ENCODE measurements at regions not wholly inside any gene's neighbourhood (a gene's known extent, or its start where the extent isn't known, plus 50 kb on each side); places are given as distances from the start of the nearest gene placed in this dataset.
"Not testable (repeated sequence)": the region's sequence is repeated elsewhere in the genome, so short reads cannot be mapped to it uniquely, and the experiment has no call there.

DNA sequence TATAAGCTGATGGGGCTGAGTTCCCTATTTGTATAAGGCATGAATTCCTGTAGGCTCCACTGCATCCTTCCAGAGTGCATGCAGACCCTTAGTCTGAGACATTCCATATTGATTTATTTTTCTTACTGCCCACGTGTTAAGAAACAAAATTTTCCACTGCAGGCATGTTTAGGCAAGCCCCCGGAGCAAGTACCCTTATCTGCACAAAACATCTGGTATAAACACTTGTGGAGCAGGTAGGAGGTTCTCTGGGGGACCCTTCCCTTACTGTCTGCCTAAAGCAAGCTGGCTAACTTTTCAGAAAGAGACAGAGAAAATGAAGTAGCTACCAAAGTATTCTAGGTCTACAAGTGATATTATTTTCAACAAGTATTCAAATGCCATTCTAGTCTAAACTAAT is 571.0 kb upstream of the TPTE start:
- DNase-seq, result not testable (repeated sequence)

DNA sequence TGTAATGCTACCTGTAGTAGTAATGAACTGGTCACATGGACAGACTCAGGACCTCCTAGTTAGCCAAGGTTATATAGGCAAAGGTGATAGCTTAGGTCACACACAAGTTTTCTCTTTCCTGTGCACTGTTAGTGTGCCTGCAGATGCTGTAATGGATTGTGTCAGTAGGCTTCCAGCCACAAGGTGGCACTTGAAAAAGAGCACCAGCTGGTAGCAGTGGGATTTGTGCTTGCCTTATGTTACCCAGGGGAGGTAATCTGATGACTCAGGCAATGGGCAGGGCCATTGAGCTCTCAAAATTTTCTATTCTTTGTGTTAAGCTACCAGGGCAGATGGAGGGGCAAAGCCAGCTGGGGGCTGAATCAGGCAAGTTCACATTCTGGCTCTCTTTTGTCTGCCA is 562.6 kb upstream of the TPTE start:
- not testable (repeated sequence) for DNase-seq

DNA sequence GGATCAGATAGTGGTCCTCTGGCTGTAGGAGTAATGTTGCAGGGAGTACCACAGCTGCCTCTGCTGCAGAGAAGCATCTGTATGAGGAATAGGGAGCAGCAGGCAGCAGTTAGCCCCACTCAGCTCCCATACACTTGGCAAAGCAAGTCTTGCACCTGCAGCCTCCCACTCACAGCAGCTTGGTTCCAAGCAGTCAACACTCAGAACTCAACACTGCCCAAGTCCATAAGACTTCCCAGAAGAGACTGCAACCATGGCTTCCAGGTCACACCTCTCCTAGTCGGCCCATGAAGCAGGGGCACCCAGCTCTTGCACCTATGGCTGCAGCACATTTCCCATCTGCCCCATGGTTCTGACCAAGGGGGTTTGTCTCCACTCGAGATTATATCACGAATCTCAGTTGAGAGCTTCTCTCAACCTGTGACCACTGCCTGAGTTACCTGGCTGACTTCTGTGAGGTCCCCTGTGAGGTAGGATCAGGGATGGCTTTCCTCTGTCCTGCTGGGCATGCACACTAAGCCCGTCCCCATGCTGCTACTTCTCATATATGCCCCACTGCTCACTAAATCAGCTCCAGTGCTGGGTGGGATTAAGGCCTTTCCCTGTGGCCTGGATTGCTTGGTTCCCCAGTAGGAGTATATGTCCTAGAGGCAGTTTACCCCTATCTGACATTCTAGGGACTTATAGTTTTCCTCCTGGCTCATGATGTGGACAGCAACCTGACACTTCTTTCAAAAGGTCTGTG is 562.0 kb upstream of the TPTE start:
- DNase-seq, result not testable (repeated sequence)

DNA sequence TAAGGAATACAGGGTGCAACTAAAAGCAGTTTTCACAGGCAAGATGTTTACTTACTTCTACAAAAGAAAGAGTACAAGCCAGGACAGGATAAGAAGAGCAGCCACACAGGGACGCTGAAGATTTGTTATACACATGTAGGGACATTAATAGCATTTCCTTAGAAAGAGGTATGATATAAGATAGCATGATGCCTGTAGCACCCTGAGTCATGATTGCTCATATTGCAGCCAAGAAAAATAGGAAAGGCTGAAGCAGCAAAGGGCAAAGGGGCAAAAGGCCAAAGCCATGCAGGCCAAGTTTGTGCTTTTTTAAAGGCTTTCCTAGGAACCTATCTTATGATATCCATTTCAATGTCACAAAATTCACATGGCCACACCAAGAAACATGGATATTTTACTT is 552.0 kb upstream of the TPTE start:
- not testable (repeated sequence) for DNase-seq

DNA sequence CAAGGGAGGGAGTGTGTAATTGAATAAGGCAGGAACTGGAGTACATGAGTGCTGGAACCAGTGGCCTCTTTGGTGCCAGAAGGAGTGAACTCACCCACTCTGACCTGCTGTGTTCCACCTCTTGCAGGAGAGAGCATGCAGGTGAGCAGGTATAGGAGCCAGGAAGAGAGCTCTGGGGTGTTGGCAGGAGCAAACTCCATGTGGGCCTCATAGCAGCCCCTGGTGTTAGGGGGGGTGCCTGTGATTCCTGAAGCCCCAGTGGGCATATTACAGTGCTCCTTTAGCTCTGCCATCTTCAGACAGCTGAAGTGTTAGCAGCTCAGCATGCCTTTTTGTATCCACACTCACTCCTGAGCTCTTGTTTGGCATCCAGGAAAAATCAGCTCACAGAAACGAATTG is 549.4 kb upstream of the TPTE start:
- not testable (repeated sequence) for DNase-seq

DNA sequence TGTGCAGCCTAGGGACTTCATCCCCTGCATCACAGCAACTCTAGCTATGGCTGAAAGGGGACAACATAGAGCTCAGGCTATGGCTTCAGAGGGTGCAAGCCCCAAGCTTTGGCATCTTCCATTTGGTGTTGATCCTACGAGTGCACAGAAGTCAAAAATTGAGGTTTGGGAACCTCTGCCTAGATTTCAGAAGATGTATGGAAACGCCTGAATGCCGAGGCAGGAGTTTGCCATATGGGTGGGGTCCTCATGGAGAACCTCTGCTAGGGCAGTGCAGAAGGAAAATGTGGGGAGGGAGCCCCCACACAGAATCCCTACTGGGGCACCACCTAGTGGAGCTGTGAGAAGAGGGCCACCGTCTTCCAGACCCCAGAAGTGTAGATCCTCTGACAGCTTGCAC is 543.0 kb upstream of the TPTE start:
- DNase-seq, result not testable (repeated sequence)

DNA sequence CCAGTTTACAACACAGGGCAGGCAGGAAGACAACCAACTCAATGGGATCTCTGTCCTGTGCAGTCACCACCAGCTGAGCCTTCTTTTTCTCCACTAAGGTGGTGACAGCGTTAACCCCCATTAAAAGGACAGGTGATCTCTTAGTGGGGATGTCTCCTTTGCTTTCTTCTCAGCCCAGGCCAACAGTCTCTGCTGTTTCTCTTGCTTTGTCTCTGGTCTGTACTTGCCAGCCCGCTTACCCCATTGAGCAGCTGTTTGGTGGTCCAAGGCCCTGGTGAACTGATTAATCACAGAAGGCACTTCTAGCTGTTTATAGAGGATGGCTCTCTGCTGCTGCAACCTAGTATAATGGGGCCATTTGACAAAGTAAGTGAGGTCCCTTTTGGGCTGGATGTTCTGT is 523.9 kb upstream of the TPTE start:
- not testable (repeated sequence) for DNase-seq

DNA sequence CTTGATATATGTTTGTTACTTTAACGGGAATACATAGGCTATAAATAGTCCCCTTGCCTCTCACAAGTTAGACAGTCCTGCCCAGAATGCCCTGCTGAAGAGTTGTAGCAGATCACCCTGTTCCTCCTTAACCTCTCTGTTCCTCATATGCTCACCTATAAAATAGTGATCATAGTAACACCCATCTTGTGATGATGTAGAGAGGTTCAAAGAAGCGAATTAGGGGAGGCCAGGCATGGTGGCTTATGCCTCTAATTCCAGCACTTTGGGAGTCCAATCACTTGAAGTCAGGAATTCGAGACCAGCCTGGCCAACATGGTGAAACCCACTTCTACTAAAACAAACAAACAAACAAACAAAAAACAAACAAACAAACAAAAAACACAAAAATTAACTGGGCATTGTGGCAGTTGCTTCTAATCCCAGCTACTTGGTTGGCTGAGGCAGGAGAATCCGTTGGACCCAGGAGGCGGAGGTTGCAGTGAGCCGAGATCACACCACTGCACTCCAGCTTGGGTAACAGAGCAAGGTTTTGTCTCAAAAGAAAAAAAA is 518.5 kb upstream of the TPTE start:
- not testable (repeated sequence) for DNase-seq

DNA sequence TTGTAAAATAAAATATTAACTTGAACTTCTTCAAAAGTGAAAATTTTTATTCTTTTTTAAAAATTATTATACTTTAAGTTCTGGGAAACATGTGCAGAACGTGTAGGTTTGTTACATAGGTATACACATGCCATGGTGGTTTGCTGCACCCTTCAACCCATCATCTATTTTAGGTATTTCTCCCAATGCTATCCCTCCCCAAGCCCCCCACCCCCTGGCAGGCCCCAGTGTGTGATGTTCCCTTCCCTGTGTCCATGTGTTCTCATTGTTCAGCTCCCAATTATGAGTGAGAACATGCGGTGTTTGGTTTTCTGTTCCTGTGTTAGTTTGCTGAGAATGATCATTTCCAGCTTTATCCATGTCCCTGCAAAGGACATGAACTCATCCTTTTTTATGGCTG is 515.6 kb upstream of the TPTE start:
- not testable (repeated sequence) for DNase-seq

DNA sequence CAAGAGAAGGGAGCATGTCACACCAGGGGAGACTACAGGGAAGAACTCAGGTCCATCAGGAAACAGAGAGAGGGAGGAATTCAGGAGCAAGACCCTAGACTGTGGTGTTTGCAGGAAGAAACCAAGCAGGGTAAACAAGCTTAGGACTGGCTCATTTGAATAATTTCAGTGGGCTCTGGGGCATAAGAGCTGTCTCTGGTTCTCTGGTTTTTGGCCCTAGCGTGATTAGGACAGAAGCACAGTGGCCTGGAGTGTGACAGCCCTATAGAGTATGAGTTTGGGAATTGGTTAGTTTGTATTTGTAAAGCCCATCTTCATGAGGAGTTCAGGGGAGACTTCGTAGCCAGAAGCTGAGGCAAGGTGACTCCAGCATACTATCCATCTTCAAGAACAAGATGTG is 504.4 kb upstream of the TPTE start:
- DNase-seq, result not testable (repeated sequence)

DNA sequence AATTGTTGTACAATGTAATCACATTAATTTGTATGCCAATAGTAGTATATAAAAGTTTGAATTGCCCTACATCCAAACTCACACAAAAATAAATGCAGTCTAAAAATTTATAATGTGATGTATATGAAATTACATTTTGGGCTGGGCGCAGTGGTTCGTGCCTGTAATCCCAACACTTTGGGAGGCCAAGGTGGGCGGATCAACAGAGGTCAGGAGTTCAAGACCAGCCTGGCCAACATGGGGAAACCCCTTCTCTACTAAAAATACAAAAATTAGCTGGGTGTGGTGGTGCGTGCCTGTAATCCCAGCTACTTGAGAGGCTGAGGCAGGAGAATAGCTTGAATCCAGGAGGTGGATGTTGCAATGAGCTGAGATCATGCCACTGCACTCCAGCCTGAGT is 503.6 kb upstream of the TPTE start:
- not testable (repeated sequence) for DNase-seq

DNA sequence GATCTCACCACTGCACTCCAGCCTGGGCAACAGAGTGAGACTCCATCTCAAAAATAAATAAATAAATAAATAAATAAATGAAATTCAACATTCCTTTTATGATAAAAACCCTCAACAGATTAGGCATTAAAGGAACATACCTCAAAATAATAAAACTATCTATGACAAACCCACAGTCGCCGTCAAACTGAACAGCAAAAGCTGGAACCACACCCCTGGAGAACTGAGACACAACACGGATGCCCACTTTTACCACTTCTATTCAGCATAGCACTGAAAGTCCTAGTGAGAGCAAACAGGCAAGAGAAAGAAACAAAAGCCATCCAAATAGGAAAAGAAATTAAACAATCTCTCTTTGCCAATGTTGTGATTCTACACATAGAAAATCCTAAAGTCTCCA is 499.9 kb upstream of the TPTE start:
- DNase-seq, result not testable (repeated sequence)

DNA sequence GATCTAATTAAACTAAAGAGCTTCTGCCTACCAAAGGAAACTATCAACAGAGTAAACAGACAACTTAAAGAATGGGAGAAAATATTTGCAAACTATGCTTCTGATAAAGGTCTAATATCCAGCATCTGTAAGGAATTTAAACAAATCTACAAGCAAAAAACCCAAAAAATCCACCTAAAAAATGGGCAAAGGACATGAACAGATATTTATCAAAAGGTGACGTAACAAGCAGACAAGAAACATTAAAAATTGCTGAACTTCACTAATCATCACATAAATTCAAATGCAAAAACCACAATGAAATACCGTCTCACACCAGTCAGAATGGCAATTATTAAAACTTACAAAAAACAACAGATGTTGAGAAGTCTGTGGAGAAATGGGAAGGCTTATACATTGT is 498.6 kb upstream of the TPTE start:
- DNase-seq, result not testable (repeated sequence)

Data from stimulated activated CD8-positive, alpha-beta memory T cell treated with anti-CD3 and anti-CD28 coated beads, Interleukin-4, amount 100 ng/mL, for 48 hours (primary cell).